Spleen (tissue), 11 donors: ENCODE measurements at regions not wholly inside any gene's neighbourhood (a gene's known extent, or its start where the extent isn't known, plus 50 kb on each side); places are given as distances from the start of the nearest gene placed in this dataset.
"Not testable (repeated sequence)": the region's sequence is repeated elsewhere in the genome, so short reads cannot be mapped to it uniquely, and the experiment has no call there.

Source experiments
- DNase-seq: peaks from one replicate; pipeline ENCODE4 v3.0.0-alpha.2; 2020
- H3K27ac ChIP-seq, 8 donors: fragments of 200-600 bp; sonication (generic) in 7 of 8; 1 replicate in 4 of 8; 2 replicates in 4 of 8; pipeline versions ENCODE4 v1.5.0 to v1.8.0; 2016 to 2021; ENCODE audit warnings: inconsistent platforms in 4 of 8, mild to moderate bottlenecking in 4 of 8, moderate library complexity in 1 of 8
- H3K27me3 ChIP-seq, 7 donors: fragments of 200-600 bp; sonication (generic) in 6 of 7; replicated peaks in 1 of 7; 1 replicate in 4 of 7; 2 replicates in 3 of 7; pipeline versions ENCODE4 v1.5.0 to v1.8.0; 2016 to 2021; ENCODE audit warnings: inconsistent platforms in 3 of 7, mild to moderate bottlenecking in 1 of 7
- H3K36me3 ChIP-seq, 6 donors: fragments of 200-600 bp; sonication (generic) in 5 of 6; 1 replicate in 4 of 6; 2 replicates in 2 of 6; pipeline versions ENCODE4 v1.5.0 to v1.8.0; 2016 to 2021; ENCODE audit warnings: inconsistent platforms in 2 of 6
- H3K4me1 ChIP-seq, 6 donors: fragments of 200-600 bp; sonication (generic) in 5 of 6; 1 replicate in 3 of 6; 2 replicates in 3 of 6; pipeline versions ENCODE4 v1.5.0 to v1.8.0; 2016 to 2021; ENCODE audit warnings: inconsistent platforms in 3 of 6
- H3K4me3 ChIP-seq, 8 donors: fragments of 200-600 bp; sonication (generic) in 7 of 8; 1 replicate in 4 of 8; 2 replicates in 4 of 8; pipeline versions ENCODE4 v1.5.0 to v1.8.0; 2016 to 2021; ENCODE audit warnings: inconsistent platforms in 4 of 8, mild to moderate bottlenecking in 4 of 8, moderate library complexity in 2 of 8
- H3K9me3 ChIP-seq, 8 donors: fragments of 200-600 bp; sonication (generic) in 7 of 8; 1 replicate in 4 of 8; 2 replicates in 4 of 8; pipeline versions ENCODE4 v1.5.0 to v1.8.0; 2016 to 2021; ENCODE audit warnings: inconsistent platforms in 4 of 8
- CTCF ChIP-seq, 11 experiments: fragments of 200-600 bp in 7 of 11; fragments of 450-650 bp in 4 of 11; sonication (generic) in 4 of 11; IDR thresholded peaks in 8 of 11; conservative IDR thresholded peaks in 3 of 11; 1 replicate in 7 of 11; 2 replicates in 4 of 11; pipeline versions ENCODE4 v1.4.0 to v1.8.0; 2016 to 2021; ENCODE audit warnings: antibody characterized with exemption in 11 of 11, inconsistent platforms in 4 of 11, mild to moderate bottlenecking in 1 of 11
- POLR2A ChIP-seq, 3 donors: fragments of 450-650 bp; IDR thresholded peaks; one replicate each; pipeline ENCODE4 v1.5.1; 2017; ENCODE audit warnings: antibody characterized with exemption in 3 of 3, mild to moderate bottlenecking in 1 of 3
- POLR2AphosphoS5 ChIP-seq, 3 donors: sonication (generic); formaldehyde crosslinking; IDR thresholded peaks; one replicate each; pipeline ENCODE4 v1.5.1; 2017; ENCODE audit warnings: antibody characterized with exemption in 3 of 3
- WGBS, 5 donors: extraction: QIAGEN DNeasy Blood & Tissue Kit in 3 of 5; methylation state at CpG; one replicate each; pipeline versions ENCODE4 v1.1.5 to v1.1.7; 2013 to 2018; 5-methylcytosine and 5-hydroxymethylcytosine counted together
- intact Hi-C: fragments of 100-400 bp; cut with DNase I; formaldehyde crosslinking; loops from one replicate; pipeline ENCODE4 v1.15.0; 2023; ENCODE audit warnings: low total_unique reads
- donor health status: healthy with polysubstance abuse.
- donor health status: DM: no; HTN: no; CAD: no; lungs with moderate emphysema.
- donor health status: DM: no; HTN: no; CAD: no.
- donor health status: Bipolar disorder and iron deficiency.
- donor health status: healthy.
- donor health status: DM: no; HTN: no; CAD: no.
- donor health status: DM: yes; HTN: yes; CAD: no.

DNA sequence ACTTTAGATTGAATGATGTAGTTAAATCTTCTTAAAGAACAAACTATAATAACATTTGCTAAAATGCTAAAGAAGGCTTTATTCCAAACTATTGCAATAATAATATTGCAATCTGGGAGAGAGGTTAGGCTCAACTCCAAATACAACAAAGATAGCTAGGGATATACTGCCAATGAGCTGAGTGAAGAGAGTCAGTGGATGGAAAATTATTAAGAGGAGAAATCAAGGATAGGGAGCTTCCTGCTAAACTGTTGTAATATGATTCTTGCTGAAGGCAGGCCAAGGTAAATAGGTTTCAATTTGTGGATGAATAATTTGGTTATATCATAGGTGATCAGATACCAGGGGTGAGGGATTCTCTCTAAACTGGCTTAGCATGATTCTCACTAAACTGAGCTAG, 1651.5 kb downstream of the EFNA5 start:
- intact Hi-C loops: no loop called here

GRCh38 chr5:106017243-106017857, 1653.4 kb downstream of the EFNA5 start:
- intact Hi-C loops: no loop called here
- Histone ChIP-seq H3K27me3 (no peaks in the 10 kb centered on the region), H3K9me3 (no peaks in the 10 kb centered on the region), H3K4me3 (no peak overlapping the region), H3K4me1 (no peaks in the 10 kb centered on the region), H3K36me3 (no peaks in the 10 kb centered on the region), H3K27ac (no peak overlapping the region)
- WGBS, 5 donors: 54 to 75% (median 69%) methylated on average over 1 of the region's 1 CpG
- TF ChIP-seq POLR2A (IDR thresholded peaks at IDR 0.05) (no peak), POLR2AphosphoS5 (IDR thresholded peaks at IDR 0.05) (no peak), CTCF (IDR thresholded peaks at IDR 0.05 in 8 of 11, conservative IDR thresholded peaks at IDR 0.05 in 3 of 11) (no peak)
- no peak for DNase-seq

More for the DNA sequence above, 1651.5 kb downstream of the EFNA5 start:
- no peaks in the 10 kb centered on the region for H3K9me3 ChIP-seq
- no peak overlapping the region for H3K4me3 ChIP-seq
- no peak overlapping the region for H3K27ac ChIP-seq
- TF ChIP-seq POLR2AphosphoS5 (IDR thresholded peaks at IDR 0.05) (no peak), POLR2A (IDR thresholded peaks at IDR 0.05) (no peak), CTCF (IDR thresholded peaks at IDR 0.05 in 8 of 11, conservative IDR thresholded peaks at IDR 0.05 in 3 of 11) (no peak)
- DNase-seq: no peak
- H3K4me1 ChIP-seq: no peaks in the 10 kb centered on the region
- no peaks in the 10 kb centered on the region for H3K27me3 ChIP-seq
- H3K36me3 ChIP-seq: no peaks in the 10 kb centered on the region

- no peak overlapping the region for H3K27ac ChIP-seq
- H3K4me1 ChIP-seq: no peaks in the 10 kb centered on the region
- no peaks in the 10 kb centered on the region for H3K9me3 ChIP-seq
- DNase-seq: no peak
- intact Hi-C loops: no loop called here
- H3K27me3 ChIP-seq: no peaks in the 10 kb centered on the region
- H3K4me3 ChIP-seq: no peak overlapping the region
- TF ChIP-seq POLR2A (IDR thresholded peaks at IDR 0.05): no peak
- TF ChIP-seq CTCF (IDR thresholded peaks at IDR 0.05 in 8 of 11, conservative IDR thresholded peaks at IDR 0.05 in 3 of 11): no peak
- no peak for TF ChIP-seq POLR2AphosphoS5 (IDR thresholded peaks at IDR 0.05)
- no peaks in the 10 kb centered on the region for H3K36me3 ChIP-seq
Measured at GRCh38 chr5:106014262-106014661, 1656.5 kb downstream of the EFNA5 start.

- TF ChIP-seq POLR2A (IDR thresholded peaks at IDR 0.05) (no peak), CTCF (IDR thresholded peaks at IDR 0.05 in 8 of 11, conservative IDR thresholded peaks at IDR 0.05 in 3 of 11) (no peak), POLR2AphosphoS5 (IDR thresholded peaks at IDR 0.05) (no peak)
- no peaks in the 10 kb centered on the region for H3K27me3 ChIP-seq
- intact Hi-C loops: no loop called here
- no peak overlapping the region for H3K27ac ChIP-seq
- H3K4me1 ChIP-seq: no peaks in the 10 kb centered on the region
- H3K4me3 ChIP-seq: no peak overlapping the region
- H3K36me3 ChIP-seq: no peaks in the 10 kb centered on the region
- 63 to 98% (median 90%) methylated on average over 2 of the region's 2 CpGs for WGBS, 5 donors
- H3K9me3 ChIP-seq: peaks cover 0 to 22% (median 5%) of the 10 kb centered on the region in 8 donors
- DNase-seq: no peak
Measured at GRCh38 chr5:106006242-106006641, 1664.5 kb downstream of the EFNA5 start.

- H3K4me1 ChIP-seq, intact Hi-C loops, H3K4me3 ChIP-seq, H3K27me3 ChIP-seq, H3K27ac ChIP-seq, H3K36me3 ChIP-seq, DNase-seq: not testable (repeated sequence)
- H3K9me3 ChIP-seq: peaks cover 0 to 32% (median 6%) of the 10 kb centered on the region in 8 donors
- 76 to 91% (median 80%) methylated on average over 3 of the region's 3 CpGs for WGBS, 5 donors
Measured at GRCh38 chr5:105998991-105999390, 1671.7 kb downstream of the EFNA5 start.
